ENCODE measurements at regions not wholly inside any gene's neighbourhood (a gene's known extent, or its start where the extent isn't known, plus 50 kb on each side); places are given as distances from the start of the nearest gene placed in this dataset.

GRCh38 chr3:63095-63765 is 133.3 kb upstream of the CHL1 start:
- H3K27ac ChIP-seq, result no peak overlapping the region
- TF ChIP-seq ZFX (IDR thresholded peaks at IDR 0.05; ENCODE audit: borderline replicate concordance), result no peak
- TF ChIP-seq CTCF (IDR thresholded peaks at IDR 0.05), result no peak

- no peak overlapping the region for H3K27ac ChIP-seq
- TF ChIP-seq ZFX (IDR thresholded peaks at IDR 0.05; ENCODE audit: borderline replicate concordance) (no peak), CTCF (IDR thresholded peaks at IDR 0.05) (no peak)
Measured at GRCh38 chr3:69690-70089, 126.9 kb upstream of the CHL1 start.

GRCh38 chr3:72776-73175 is 123.8 kb upstream of the CHL1 start:
- no peak for TF ChIP-seq ZFX (IDR thresholded peaks at IDR 0.05; ENCODE audit: borderline replicate concordance)
- TF ChIP-seq CTCF (IDR thresholded peaks at IDR 0.05), result no peak
- H3K27ac ChIP-seq, result no peak overlapping the region

GRCh38 chr3:73271-73670 is 123.3 kb upstream of the CHL1 start:
- H3K27ac ChIP-seq, result no peak overlapping the region
- TF ChIP-seq ZFX (IDR thresholded peaks at IDR 0.05; ENCODE audit: borderline replicate concordance) (no peak), CTCF (IDR thresholded peaks at IDR 0.05) (no peak)

GRCh38 chr3:74676-75243 is 121.8 kb upstream of the CHL1 start:
- H3K27ac ChIP-seq, result no peak overlapping the region
- no peak for TF ChIP-seq CTCF (IDR thresholded peaks at IDR 0.05)
- no peak for TF ChIP-seq ZFX (IDR thresholded peaks at IDR 0.05; ENCODE audit: borderline replicate concordance)

GRCh38 chr3:75260-75659 is 121.3 kb upstream of the CHL1 start:
- no peak for TF ChIP-seq ZFX (IDR thresholded peaks at IDR 0.05; ENCODE audit: borderline replicate concordance)
- no peak for TF ChIP-seq CTCF (IDR thresholded peaks at IDR 0.05)
- no peak overlapping the region for H3K27ac ChIP-seq

GRCh38 chr3:79542-79941 is 117.0 kb upstream of the CHL1 start:
- H3K27ac ChIP-seq, result no peak overlapping the region
- TF ChIP-seq CTCF (IDR thresholded peaks at IDR 0.05) (no peak), ZFX (IDR thresholded peaks at IDR 0.05; ENCODE audit: borderline replicate concordance) (no peak)
